ENCODE measurements at regions not wholly inside any gene's neighbourhood (a gene's known extent, or its start where the extent isn't known, plus 50 kb on each side); places are given as distances from the start of the nearest gene placed in this dataset.

- TF ChIP-seq CTCF (IDR thresholded peaks at IDR 0.05) (no peak), POLR2A (IDR thresholded peaks at IDR 0.05) (no peak)
Measured at GRCh38 chr1:113293256-113293626, 97.1 kb upstream of the MAGI3 start.

Measured in Peyer's patch (tissue), 4 donors.